GM18499 (cell line): ENCODE measurements at regions not wholly inside any gene's neighbourhood (a gene's known extent, or its start where the extent isn't known, plus 50 kb on each side); places are given as distances from the start of the nearest gene placed in this dataset.

Experiments used
- ATAC-seq: cut with Tn5 transposase; IDR thresholded peaks from one replicate; pipeline ENCODE4 v1.9.1; 2021; ENCODE audit warnings: moderate number of reproducible peaks; ENCODE audit not compliant: insufficient read depth, unreplicated experiment

GRCh38 chr10:90372451-90372850 lies 485.4 kb downstream of the HTR7 start:
- no peak for ATAC-seq

GRCh38 chr10:90373911-90374310 lies 483.9 kb downstream of the HTR7 start:
- no peak for ATAC-seq

- ATAC-seq, result no peak
Observed at GRCh38 chr10:90378524-90379076, 479.2 kb downstream of the HTR7 start.

GRCh38 chr10:90381468-90381867 lies 476.4 kb downstream of the HTR7 start:
- ATAC-seq, result no peak

GRCh38 chr10:90389876-90390275 lies 468.0 kb downstream of the HTR7 start:
- no peak for ATAC-seq

GRCh38 chr10:90394311-90394710 lies 463.5 kb downstream of the HTR7 start:
- no peak for ATAC-seq

GRCh38 chr10:90396721-90397120 lies 461.1 kb downstream of the HTR7 start:
- no peak for ATAC-seq

- no peak for ATAC-seq
Observed at GRCh38 chr10:90398566-90398965, 459.3 kb downstream of the HTR7 start.

- no peak for ATAC-seq
Observed at GRCh38 chr10:90399782-90400181, 458.1 kb downstream of the HTR7 start.

GRCh38 chr10:90403211-90404000 lies 454.4 kb downstream of the HTR7 start:
- no peak for ATAC-seq

- no peak for ATAC-seq
Observed at GRCh38 chr10:90407131-90407530, 450.7 kb downstream of the HTR7 start.

GRCh38 chr10:90407851-90408250 lies 450.0 kb downstream of the HTR7 start:
- ATAC-seq, result no peak

GRCh38 chr10:90412582-90412981 lies 445.3 kb downstream of the HTR7 start:
- no peak for ATAC-seq

- ATAC-seq, result no peak
Observed at GRCh38 chr10:90413196-90413595, 444.6 kb downstream of the HTR7 start.

GRCh38 chr10:90414926-90415325 lies 442.9 kb downstream of the HTR7 start:
- no peak for ATAC-seq

GRCh38 chr10:90417029-90417428 lies 440.8 kb downstream of the HTR7 start:
- no peak for ATAC-seq

- ATAC-seq, result no peak
Observed at GRCh38 chr10:90417476-90418210, 440.2 kb downstream of the HTR7 start.

GRCh38 chr10:90418869-90419652 lies 438.8 kb downstream of the HTR7 start:
- no peak for ATAC-seq

- peak; percentile 77 for ATAC-seq
Observed at GRCh38 chr10:90420637-90421318, 437.1 kb downstream of the HTR7 start.

- no peak for ATAC-seq
Observed at GRCh38 chr10:90421874-90422273, 436.0 kb downstream of the HTR7 start.
